D341Med (cell line): ENCODE measurements at regions not wholly inside any gene's neighbourhood (a gene's known extent, or its start where the extent isn't known, plus 50 kb on each side); places are given as distances from the start of the nearest gene placed in this dataset.

ENCODE experiments used
- DNase-seq: peaks from one replicate; pipeline ENCODE4 v3.0.0; 2012; ENCODE audit warnings: low spot score

DNA sequence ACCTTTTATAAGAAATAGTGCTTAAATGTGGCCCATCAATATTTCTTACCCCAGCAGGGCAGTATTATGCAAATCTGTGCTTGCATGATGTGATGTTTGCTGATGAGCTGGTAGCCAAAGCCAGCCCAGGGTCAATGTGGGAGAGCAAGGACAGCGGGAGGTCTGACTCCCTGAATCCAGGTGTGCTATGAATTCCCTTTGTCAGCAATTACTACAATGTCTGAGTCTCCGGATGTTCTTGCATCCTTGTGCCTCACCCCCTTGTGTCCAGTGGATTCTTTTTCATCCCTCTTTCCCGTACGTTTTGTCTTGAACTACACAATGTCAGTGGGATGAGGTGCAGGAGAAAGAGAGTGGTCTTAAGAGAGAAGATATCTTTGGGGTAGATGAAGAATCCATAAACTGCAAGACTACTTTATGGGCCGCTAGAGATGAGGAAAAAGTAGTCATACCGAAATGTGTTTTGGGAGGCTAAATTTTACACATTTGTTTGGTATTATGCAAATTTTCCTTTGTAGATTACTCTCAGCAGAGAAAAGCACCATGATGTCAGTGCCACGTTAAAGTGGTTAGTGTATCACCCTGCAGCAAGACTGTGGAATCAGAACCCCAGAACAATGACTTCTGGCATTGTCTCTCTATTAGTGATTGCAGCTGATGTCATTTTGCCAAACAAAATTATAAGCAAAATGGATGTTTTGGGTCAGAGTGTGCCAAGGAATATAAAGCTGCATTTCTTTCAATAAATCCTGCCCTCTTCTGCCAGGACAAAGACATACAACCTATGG, 53.5 kb upstream of the TSHZ3 start:
- DNase-seq: no peak

DNA sequence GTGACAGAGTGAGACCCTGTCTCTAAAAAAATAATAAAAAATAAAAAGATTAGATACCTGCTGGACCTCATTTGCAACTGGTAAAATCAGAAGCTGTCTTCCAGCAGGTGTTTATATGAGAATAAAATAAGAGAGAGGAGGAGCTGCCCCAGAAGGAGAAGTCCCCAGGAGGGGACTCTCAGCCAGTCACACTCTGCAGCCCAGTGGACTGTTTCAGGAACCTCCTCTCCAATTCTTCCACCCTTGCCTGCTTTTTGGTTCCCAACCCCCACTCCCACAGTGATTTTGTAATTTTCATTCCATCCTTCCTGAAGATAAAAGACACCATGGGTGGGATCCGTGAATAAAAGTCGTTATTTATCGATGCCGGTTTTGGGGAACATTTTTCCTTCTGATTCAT, 56.9 kb upstream of the TSHZ3 start:
- DNase-seq: no peak

DNA sequence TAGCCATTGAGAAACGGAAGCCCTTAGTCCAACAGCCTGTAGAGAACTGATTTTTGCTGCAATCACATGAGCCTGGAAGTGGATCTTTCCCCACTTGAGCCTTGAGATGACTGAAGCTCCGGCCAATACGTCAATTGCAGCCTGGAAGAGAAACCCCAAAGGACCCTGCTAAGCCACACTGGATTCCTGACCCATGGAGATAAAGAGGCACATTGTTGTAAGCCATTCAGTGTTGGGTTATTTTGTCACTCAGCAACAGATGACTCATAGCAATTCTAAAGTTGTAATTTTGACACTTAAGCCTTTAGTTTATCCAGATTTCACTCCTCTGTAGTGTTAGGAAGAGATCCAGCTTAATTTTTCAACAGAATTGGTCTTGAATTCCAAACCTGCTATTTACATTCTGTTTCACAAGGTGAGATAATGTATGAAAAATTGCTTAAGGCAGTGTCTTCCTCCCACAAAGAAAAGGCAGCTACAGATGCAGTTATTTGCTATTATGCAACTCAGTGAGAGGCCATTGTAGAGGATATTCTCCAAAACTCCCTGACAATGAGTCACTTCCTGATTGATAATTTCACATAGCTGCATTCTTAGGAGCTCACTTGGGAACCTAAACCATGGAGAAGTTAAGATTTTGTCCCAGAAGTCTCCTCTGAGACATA, 59.4 kb upstream of the TSHZ3 start:
- no peak for DNase-seq

DNA sequence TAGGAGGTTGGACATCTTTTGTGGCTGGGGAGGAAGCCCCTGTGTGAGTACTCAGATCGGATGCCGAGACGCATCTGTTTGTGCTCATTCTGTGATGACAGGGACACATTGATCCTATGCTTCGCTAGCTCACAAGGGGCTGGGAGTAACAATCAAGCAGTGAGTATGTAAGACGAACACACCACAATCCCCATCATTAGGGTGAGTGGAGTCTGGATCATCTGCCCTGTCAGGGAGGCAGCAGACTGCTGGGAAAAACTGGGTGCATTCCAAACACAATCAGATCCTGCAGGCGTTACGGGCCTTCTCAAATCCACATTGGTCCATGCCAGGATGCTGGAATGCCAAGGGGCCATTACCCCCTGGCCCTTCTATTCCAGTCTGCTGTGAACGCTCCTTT, 64.1 kb upstream of the TSHZ3 start:
- DNase-seq: no peak

DNA sequence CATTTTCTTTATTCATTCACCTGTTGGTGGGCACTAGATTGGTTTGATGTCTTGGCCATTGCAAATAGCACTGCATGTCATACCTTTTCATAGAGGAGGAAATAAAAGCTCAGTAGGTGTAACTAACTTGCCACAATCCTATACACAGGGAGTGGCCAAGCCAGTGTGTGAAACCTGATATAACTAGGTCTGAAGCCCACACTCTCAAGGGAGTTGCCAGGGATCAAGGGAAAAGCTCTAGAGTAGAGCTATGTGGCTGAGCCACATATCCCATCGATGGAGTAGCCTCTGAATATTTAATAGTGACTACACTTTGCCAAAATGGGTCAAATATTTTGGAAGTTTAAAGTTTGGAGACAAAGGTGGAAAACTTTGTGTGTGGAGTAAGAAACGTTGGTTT, 66.1 kb upstream of the TSHZ3 start:
- no peak for DNase-seq

DNA sequence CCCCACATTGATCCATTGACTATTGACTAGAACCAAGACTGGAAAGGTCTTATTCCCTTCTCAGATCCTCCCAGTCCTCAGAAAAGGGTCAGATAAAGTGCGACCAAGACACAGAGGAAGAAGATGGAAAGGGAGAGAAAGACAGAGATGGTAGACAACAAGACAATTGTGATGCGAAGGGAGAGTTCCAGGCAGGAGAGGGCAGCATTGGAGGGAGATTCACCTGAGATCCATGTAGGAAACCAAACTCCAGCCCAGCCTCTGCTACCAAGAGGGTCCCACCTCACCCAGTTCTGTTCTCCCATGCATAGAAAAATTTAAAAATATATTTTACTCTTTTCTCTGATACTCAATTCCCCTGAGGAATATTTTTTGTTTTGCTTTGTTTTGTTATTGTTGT, 67.3 kb upstream of the TSHZ3 start:
- no peak for DNase-seq

DNA sequence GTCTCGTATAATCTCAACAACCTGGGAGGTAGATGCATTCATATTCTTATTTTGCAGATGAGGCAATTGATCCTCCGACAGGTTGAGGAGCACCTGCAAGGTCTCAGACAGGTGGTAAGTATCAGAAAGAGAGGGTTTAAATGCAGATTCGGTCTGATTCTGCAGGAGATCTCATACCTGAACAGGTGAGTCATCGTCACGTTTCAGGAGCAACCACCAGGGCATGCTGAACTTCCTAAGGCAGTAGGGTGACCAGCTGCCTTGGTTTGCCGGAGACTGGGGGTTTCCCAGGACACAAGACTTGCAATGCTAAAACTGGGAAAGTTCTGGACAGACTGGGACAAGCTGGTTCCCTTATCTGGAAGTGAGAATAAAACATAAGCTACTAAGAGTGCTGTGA, 68.8 kb upstream of the TSHZ3 start:
- DNase-seq: no peak

DNA sequence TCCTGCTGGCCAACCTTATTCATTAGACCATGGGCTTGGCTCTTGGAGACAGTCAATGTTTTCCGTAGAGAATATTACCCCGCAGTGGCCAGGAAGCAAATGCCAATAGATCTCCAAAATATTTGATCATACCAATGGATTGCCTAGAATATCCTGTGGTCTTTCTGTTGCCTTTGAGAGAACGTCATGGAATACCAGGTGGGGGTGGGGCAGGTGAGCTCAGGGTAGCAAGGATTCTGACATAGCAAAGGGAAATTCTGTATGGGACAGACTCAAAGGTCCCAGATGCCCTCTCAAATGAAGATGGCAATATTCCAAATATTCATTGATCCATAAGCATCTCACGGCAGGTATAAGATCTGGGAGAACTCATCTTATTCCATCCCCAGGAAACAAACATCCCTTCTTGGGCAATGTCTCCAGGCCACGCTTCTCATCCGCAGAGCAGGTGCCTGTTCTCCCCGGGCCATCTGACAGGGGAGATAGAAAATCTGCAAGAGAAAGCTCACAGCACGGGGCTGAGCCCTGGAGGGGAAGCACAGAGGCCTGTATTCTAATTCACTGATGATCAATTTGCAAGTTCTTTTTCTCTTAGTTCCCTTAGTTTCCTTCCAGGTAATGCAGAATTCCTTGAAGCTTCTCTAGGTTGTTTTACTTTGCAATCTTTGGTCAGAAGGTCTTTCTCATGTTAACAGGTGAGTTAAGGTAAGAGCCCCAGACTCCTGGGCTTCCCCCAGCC, 69.6 kb upstream of the TSHZ3 start:
- no peak for DNase-seq

DNA sequence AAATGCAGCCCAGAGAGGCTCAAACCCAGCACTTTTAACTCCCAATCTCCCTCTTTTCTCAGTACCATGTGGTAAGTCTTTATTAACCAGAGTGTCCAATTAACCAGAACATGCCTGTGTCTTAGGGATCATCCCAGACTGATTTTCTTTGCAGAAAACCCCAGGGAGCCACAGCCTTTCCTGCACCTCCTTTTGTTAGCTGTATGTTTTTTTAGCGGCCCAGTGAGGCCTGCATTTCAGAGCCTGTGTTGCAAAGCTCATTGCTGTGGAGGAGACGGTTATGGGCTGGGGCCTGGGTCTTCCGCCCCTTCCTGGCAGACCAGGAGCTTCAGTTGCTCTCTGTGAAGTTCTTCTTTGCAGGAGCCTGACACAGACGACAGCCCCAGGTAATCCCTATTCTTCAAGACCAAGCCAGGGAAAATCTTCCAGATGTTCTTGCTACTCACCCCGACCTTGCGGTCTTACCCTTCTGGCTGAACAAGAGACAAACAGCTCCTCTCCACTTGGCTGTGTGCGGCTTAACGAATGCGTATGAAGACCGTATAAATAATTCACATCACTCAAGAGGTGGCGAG, 70.7 kb upstream of the TSHZ3 start:
- DNase-seq: no peak

DNA sequence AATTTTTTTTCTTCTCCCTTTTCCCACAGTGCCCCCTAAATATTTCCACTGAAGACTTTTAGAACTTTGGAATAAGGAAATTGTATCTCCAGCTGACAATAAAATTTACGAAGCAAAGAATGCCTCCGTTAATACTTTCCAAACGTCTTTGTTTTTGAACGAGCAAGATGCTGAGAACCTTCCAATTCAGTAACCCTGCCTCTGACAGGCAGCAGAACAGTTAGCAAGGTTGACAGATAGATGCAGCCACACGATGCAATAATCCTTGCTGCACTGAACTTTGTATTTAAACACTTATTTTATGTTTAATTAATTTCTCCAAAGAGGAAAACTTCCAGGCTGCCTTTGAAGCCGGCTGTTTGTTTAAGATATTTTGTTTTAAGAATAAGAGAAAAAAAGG, 71.8 kb upstream of the TSHZ3 start:
- no peak for DNase-seq

DNA sequence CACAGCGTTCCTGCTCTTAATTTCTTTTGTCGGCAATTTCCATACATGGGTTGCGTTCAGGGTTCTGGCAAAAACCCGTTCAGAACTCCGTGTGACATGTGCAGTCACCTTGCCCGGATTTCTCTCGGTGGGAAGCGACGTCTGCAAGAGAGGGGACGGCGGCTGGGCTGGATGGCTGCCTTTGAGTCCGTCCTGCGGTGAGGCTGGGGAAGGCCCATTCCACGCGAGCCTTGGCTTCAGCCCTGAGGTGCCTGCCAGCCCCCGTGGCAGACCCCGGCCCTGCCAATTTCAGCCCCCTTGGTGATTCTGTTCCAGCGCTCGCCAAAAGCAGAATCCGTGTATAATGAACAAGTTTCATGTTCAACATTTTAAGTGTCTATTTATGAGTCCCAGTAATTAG, 72.6 kb upstream of the TSHZ3 start:
- DNase-seq: no peak

DNA sequence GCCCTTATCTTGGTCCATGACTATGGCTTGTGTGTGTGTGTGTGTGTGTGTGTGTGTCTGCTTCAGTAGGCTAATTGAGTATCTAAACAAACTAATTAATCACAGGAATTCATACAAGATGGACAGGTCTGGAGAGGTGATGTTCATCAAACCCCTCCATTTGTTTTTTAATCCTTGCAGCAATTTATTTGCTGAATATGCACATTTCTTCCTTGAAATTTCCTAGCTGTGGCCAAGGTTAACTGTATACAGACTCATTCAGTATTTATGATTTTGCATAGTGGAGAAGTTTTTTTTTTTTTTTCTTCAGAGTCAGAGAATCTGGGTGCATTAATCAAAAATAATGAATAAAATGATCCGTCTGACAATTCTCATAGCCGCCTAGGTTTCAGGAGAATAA, 74.7 kb upstream of the TSHZ3 start:
- DNase-seq: no peak

DNA sequence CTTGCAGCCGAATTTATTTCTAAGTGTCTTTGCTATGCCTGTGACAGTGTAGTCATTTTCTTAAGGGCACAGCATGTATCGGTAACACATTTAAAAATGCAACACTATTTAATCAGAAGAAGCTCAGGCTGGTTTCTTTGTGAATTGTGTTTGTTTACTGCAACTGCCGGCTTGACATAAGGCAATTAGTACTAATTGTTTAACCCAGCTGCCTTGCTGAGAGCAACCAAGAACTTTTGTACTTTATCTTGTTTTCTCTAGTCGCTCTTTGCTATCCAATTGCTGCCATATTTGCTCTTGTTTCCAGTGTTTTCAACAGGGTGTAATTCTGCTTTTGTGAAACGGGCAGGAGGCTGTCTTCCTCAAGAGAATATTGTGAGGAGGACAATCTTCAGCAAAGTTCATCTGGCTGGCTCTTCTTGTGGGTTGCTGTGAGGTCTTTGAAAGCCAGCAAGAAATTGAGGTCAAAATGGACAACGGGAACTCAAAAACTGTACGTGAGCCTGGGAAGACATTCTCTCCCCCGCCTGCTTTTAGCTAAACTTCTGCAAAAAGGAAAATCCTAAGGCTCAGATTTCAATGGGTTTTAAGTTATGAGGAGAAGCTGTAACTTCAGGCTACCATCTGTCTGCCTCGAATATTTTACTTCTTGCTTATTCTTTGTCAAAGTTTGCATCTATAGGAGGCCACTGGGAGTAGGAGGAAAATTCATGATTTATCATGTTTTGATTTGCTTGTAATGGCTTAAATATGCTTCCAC, 75.8 kb upstream of the TSHZ3 start:
- DNase-seq: no peak

DNA sequence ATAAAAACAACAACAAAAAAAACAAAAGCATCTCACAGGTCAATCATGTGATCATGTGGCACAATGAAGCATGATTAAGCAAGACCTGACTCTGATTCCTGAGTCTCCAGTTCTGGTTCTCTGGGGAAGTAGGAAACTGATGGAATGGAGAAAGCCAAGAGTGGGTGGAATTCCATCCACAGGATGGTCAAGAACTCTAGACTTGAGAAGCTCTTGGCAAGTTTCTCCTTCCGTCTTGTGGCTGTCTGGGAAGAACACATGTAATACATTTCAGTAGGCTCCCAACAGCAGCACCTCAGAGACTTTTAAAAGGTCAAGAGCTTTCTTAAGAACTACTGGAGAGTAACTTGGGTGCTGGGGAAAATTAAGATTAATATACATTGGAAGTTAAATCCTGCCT, 78.6 kb upstream of the TSHZ3 start:
- DNase-seq: no peak

DNA sequence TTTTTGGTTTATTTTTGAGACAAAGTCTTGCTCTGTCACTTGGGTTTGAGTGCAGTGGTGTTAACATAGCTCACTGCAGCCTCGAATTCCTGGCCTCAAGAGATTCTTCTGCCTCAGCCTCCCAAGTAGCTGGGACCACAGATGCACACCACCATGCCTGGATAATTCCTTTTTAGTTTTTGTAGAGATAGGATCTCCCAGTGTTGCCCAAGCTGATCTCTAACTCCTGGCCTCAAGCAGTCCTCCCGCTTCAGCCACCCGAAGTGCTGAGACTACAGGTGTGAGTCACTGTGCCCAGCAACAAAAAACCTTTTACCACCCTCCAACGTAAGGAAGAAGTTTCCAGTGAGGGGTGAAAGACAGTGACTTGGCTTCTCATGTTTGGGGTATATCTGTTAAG, 81.1 kb upstream of the TSHZ3 start:
- no peak for DNase-seq

DNA sequence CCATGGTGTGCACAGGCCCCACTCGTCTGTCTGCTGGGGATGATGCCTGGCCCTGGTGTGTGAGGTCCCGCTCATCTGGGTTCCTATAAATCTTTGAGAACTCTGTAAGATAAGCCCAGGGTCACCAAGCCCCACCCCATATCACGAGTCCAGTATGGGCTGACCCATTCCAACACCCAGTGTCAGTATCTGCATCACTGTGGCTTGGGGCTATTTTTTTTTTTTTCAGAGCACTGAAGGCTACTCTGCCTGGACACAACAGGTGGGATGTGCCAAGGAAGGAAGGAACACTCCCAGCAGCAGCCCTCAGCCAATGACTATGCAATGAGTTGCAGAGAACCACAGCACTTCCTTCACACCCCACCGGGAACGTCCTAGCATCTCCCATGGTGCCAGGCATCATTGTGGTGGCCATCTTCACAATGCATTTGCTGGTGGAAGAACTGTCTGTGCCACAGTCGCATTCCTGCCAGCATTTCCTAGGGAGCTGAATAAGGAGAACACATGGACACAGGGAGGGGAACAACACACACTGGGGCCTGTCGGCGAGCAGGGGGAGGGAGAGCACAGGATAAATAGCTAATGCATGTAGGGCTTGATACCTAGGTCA, 83.1 kb upstream of the TSHZ3 start:
- DNase-seq: no peak

DNA sequence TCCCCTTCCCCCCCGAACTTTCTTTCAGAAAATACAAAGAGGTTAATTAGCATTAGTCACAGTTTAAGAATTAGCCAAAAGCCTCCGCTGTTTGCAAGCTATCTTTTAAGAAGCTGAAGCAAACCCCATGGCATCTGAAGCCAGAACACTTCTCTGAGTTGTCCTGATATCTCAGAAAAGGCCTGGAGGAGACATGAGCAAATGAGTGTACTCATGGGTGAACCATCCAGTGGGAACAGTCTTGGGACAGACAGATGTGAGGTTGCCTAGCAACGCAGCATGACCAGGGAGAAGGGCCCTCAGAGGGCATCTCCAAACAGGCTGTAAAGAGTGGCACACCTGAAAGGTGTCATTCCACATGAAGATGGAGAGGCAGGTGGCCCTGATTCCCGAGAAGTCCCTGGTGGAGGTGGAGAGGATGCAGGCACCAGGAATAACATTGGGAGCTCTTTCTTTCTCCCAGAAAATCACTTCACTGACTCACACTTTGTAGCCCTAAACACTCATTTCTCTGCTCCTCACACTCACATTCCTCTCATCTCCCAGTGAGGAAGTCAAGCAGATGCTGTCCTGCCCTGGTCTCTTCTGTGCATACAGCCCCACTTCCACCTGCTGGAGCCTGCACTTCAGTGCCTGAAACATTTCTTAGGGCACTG, 87.0 kb upstream of the TSHZ3 start:
- no peak for DNase-seq

DNA sequence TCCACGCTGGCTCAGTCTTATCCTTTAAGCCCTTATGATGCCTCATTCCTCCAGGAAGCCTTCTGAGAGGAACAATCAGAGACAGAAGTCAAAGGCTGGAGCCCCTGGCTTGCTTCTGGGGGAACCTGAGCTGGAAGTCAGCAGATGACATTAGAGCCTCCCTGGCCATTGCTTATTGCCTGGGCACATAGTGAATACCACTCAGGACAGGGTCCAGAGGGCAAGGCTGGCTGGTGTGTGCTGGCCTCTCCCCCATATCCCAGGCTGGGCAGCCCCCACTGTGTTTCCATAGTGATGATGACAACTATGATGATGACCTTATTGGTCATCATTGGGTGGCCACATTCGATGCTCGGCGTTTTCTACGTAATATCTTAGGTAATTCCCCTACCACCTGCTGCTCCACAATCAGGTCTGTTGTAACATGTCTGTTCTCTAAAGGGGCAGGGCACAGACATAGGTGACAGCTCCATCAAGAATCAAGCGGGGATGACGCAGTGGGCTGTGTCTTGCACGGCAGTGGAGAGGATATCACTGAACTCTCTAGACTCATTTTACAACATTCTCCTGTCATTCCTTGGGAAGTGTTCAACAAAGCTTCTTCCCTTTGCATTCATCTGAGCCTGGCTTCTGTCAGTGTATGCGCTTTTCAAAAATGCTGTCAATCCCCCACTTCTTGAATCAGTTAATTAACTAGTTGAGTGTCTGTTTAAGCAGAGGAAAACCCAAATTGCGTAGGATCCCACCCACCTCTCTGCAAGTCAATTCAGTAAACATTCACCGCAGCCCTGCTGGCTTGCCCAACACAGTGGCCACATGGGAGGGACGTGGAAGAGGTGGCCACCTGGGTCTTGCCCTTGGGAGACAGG, 89.4 kb upstream of the TSHZ3 start:
- DNase-seq: no peak

DNA sequence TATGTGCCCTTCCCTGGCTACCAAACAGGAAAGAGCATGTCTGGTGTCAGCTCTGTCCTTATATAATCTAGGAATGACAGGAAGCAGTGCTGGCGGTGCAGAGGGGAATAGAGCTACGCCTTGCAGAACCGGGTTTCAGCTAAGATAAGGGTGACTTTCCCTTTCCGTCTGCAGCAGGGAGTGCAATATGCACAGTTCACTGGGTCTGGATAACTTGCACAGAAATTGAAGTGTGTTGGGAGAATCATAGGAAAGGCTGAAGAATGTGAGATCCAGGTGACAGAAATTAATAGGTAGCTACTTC, 90.0 kb upstream of the TSHZ3 start:
- no peak for DNase-seq

DNA sequence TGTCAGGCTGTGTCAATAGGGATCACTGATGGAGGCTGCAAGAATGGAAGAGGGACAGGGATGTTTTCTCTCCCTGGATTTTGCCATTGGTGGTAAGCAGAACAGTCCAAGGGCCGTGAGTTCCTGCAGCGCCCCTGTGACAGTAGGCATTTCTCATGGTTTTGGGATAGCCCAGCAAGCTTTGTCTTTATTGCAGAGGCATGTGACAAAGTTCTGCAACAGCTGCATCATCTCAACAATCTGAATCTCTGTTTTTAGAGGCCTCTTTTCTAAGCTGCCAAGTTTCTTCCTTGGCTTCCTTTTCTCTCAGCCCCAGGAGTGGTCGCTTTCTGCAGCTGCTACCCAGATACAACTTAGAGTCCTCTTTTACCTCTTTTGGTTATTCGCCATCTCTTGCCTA, 95.7 kb upstream of the TSHZ3 start:
- DNase-seq: no peak
